ENCODE measurements at regions not wholly inside any gene's neighbourhood (a gene's known extent, or its start where the extent isn't known, plus 50 kb on each side); places are given as distances from the start of the nearest gene placed in this dataset.

GRCh38 chr3:159783780-159784742 is 204.6 kb upstream of the IL12A start:
- H3K27ac ChIP-seq (ENCODE audit: extremely low read depth, low read depth, low read length), result no peak overlapping the region
- no peaks in the 10 kb centered on the region for H3K9me3 ChIP-seq (replicated peaks; ENCODE audit: control insufficient read depth, insufficient read depth, low read depth, low read length)
- ChIA-PET POLR2A (no interaction called here), CTCF (ENCODE audit: low intra/inter-chr PET ratio) (no interaction called here)
- DNase-seq (ENCODE audit: extremely low read depth in 1 of 4, low spot score in 3 of 4), result no peak
- no peak for FAIRE-seq
- intact Hi-C loops (cut with micrococcal nuclease) (no loop called here), in situ Hi-C loops (cut with MboI) (no loop called here)
- no peaks in the 10 kb centered on the region for H3K4me1 ChIP-seq (replicated peaks in 1 of 2; ENCODE audit: control insufficient read depth in 2 of 2, insufficient read depth in 2 of 2, low read length in 2 of 2)
- no TSS peak for BruUV-seq (replicated peaks)
- no peaks in the 10 kb centered on the region for H4K20me1 ChIP-seq (replicated peaks; ENCODE audit: control insufficient read depth, insufficient read depth, low read length)
- no peak overlapping the region for H3K4me3 ChIP-seq
- WGBS (ENCODE audit: insufficient coverage, low coverage, missing lambda C conversion rate), result 0% methylated on average over 13 of the region's 13 CpGs
- TF ChIP-seq SRSF9 (IDR thresholded peaks at IDR 0.05; ENCODE audit: borderline replicate concordance, low read depth, low read length), result no peak
- no peak for TF ChIP-seq ZFP91 (CRISPR knock-in tag; IDR thresholded peaks at IDR 0.05)
- TF ChIP-seq DACH1 (IDR thresholded peaks at IDR 0.05; ENCODE audit: partially characterized antibody), result no peak
- no peak for TF ChIP-seq PTBP1 (IDR thresholded peaks at IDR 0.05; ENCODE audit: low read depth, low read length)
- TF ChIP-seq ZBTB9 (CRISPR knock-in tag; IDR thresholded peaks at IDR 0.05), result no peak
- no peak for TF ChIP-seq ZNF232 (CRISPR knock-in tag; IDR thresholded peaks at IDR 0.05)
- TF ChIP-seq GTF2F1 (IDR thresholded peaks at IDR 0.05; ENCODE audit: low read depth, low read length), result no peak
- no peak for TF ChIP-seq ZNF695 (CRISPR knock-in tag; IDR thresholded peaks at IDR 0.05)
- TF ChIP-seq STAT5A (IDR thresholded peaks at IDR 0.05; ENCODE audit: borderline replicate concordance, low read length), result no peak
- no peak for TF ChIP-seq ZBTB43 (CRISPR knock-in tag; IDR thresholded peaks at IDR 0.05)
- H3K36me3 ChIP-seq (ENCODE audit: control insufficient read depth, insufficient read depth, low read length), result no peaks in the 10 kb centered on the region
- H2AFZ ChIP-seq (ENCODE audit: low read depth, low read length), result no peak overlapping the region
- no peak for ATAC-seq
- no peaks in the 10 kb centered on the region for H3K9me1 ChIP-seq (ENCODE audit: control insufficient read depth, insufficient read depth, low read length)
- no peaks in the 10 kb centered on the region for H3K79me2 ChIP-seq (ENCODE audit: control insufficient read depth, insufficient read depth, low read length)
- H3K27me3 ChIP-seq (ENCODE audit: control insufficient read depth in 2 of 2, insufficient read depth in 2 of 2, low read length in 2 of 2), result no peaks in the 10 kb centered on the region
- H3K4me2 ChIP-seq (ENCODE audit: insufficient read depth, low read length), result no peak overlapping the region
- no peak overlapping the region for H3K9ac ChIP-seq (ENCODE audit: insufficient read depth in 1 of 2, low read depth in 2 of 2, low read length in 2 of 2)
